GM19328 (cell line): ENCODE measurements at regions not wholly inside any gene's neighbourhood (a gene's known extent, or its start where the extent isn't known, plus 50 kb on each side); places are given as distances from the start of the nearest gene placed in this dataset.

Experiments used
- ATAC-seq: cut with Tn5 transposase; IDR thresholded peaks from one replicate; pipeline ENCODE4 v1.9.1; 2021; ENCODE audit warnings: mild to moderate bottlenecking, moderate library complexity; ENCODE audit not compliant: unreplicated experiment

GRCh38 chr10:117669122-117669521, 126.6 kb downstream of the EMX2 start:
- no peak for ATAC-seq

DNA sequence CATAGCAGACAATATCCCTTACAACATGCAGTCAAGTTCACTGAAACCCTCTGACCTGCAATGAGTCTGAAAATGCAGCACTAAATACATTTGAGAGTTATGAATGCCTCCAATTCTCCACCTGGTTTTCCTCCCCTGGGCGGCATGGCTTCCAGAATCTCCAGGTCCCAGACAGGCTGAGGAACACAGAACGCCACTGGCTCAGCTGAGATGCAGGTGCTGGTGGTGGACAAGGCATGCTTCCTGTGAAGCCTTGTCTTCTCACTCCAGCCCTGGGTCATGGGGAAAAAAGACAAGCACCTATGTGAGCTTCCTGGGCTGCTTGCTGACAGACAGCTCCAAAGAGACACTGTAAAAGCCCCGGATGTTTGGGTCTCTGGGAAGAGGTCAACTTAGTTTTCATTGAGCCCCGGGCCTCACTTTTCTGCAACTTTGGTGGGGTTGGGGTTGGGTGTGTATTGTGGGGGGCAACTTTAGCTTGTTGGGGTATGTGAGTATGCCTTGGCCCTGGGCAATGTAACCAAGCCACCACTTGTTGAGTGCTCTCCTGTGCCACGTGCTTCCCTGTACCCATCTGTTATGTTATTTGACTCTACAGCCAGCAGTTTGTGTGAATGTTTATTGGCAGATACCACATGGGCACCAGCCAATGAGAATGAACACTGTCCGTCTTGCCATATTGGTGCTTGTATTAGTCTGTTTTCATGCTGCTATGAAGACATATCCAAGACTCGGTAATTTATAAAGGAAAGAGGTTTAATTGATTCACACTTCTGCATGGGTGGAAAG, 127.8 kb downstream of the EMX2 start:
- ATAC-seq, result no peak

DNA sequence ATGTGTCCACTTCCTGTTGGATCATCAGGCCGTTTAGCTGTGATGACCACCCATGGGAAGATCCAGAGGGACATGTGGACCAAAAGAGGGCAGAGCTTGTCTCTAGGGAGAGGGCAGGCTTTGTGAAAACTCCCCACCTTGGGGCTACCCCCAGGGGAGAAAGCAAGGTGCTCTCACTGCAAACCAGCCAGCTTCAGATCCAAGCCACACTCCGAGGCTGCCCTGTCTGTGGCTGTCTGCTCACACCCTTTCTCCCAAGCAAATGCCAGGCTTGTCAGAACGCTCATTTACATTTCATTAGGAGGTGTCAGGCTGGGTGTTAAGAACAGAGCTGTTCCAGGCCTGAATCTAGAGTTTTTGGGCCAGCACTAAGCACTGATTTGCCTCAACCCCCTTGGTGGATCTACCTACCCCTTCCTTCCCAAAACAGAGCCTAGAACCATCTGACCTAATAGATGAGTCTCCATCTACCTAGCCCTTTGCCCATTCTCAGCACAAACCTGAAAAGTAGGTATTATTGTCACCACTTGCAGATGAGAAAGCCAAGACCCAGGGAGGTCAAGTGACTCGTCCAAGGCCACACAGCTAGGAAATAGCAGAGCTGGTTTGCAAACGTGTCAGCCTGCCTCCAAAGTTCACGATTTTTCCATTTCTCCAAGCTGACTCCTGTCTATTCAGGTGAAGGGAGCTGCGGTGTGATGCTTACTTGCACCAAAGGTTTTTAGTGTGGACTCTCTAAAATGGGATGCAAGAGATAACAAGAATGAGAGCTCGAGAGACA, 130.9 kb downstream of the EMX2 start:
- no peak for ATAC-seq

DNA sequence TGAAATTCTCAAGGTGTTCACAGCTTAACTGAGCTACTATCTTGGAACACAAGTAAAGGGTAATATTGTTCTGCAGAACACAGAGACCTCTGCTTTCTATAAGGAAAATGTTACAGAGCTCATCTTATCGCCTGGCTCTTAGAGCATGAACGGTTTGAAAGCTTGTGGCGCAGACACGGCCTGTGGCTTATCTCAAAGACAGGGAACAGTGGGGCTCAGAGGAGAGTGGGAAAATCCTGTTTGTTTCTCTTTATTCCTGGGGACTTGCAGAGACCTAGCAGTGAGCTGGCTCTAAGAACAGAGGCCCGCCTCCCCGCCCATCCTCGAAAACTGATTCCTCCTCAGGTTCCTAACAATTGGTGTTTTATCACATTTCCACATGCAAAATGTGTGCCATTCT, 131.7 kb downstream of the EMX2 start:
- ATAC-seq, result no peak

- ATAC-seq, result no peak
Observed at GRCh38 chr10:117674646-117675045, 132.1 kb downstream of the EMX2 start.

DNA sequence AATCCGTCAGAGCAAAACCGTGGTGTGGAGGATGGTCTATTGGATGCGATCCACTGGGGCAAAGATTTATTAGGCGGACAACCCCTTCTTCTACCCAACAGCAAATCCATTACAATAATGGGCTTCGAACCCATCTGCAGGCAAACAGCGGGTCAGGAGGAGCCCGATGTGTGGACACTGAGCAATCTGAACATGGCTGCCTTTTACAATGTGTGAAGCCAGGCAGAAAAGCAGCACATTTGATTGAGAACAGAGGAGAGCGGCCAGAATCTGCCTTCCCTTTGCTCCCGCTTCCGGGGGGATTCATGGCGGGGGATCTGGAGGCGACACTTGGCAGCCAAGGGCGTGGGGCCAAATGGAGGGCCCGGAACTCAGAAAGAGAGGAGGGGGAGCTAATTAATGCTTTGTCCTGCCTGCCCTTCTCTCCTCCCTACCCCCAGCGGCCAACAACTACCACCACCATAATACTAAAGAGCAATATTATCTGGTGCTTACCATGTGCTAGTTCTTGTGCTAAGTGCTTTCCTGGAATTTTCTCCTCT, 133.0 kb downstream of the EMX2 start:
- ATAC-seq, result no peak

- no peak for ATAC-seq
Observed at GRCh38 chr10:117677239-117677638, 134.7 kb downstream of the EMX2 start.

DNA sequence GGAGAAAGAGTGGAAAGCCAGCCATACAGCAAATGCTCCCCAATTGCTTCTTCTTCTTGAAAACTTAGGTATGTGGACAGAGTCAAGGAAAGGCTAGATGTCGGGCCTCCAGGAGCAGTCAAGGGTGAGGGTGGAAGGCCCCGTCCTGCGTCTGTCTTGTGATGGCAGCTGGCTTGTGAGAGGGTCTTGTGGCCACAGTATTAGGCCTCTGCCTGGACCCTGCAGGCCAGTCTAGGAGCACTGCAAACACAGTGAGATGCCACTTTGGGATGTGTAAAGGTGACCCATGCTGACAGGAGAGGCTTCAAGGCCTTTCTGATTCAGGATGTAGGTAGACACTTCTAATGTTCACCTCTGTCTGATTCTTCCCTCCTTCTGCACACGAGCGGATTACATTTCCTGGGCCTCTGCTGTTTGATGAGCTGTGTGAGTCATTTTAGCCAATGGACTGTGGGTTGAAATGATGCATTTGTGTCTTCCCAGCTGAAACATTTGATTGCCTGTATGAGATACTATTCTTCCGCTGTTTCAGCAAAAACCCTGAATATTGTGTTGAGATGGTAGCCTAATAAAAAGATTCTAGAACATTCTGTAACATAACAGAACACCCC, 135.4 kb downstream of the EMX2 start:
- ATAC-seq, result no peak

DNA sequence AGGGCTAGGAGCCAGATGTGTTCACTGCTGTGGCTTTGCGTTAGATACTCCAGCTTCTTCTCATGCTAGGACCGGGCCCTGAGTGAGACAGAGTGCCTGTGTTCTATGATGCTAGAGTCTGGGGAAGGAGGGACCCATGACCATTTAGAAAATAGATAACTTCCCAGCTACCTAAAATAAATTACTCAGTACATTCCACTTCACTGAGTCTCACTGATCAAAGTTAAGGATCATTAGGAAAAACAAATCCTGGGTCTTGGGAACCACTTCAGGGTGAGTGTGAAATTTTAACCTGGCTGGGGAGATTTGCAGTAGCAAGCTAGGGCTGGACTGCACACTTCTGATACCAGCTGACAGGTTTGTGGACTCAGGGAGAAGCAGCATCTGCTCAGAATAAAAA, 138.1 kb downstream of the EMX2 start:
- ATAC-seq, result no peak

DNA sequence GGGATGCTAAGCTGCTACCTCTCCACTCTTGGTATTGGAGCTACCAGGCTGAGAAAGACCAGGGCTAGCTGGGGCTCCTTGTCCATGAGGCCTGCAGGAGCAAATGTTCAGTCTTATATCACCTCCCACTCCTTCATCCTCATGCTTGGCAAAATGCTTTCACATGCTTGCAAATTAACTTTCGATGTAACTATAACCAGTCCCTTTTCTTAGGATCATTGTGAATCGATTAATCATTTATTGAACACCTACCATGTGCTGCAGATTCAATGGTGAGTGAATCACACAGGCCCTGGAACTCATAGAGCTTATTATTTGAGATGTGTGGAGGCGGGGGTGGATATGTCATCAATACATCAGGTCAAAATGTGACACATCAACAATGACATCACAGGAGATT, 138.6 kb downstream of the EMX2 start:
- ATAC-seq, result no peak

DNA sequence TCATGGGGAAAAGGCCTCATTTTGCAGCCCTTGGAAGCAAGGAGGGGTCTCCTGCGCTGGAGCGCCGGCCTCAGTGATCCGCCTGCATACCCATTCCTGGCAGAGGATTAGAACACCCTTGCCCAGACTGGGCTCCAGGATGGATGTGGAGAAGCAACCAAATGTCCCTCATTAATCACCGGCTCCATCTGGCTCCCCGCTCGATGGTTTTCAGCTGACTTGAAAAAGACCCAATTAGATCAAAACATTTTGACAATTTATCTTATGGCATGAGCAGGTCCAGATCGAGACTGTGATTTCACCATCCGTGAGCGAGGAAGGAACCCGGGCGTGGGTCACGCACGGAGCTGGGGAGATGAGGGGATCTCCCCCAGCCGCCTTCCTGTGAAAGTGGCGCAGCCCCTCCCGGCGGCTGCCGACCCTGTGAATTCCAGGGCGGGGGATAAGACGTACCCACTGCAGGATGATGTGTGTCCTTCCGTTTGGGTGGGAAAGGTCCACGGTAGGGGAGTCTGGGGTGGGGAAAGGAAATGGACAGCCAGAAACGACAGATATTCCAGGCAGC, 141.6 kb downstream of the EMX2 start:
- no peak for ATAC-seq

GRCh38 chr10:117684672-117685211, 142.2 kb downstream of the EMX2 start:
- no peak for ATAC-seq

DNA sequence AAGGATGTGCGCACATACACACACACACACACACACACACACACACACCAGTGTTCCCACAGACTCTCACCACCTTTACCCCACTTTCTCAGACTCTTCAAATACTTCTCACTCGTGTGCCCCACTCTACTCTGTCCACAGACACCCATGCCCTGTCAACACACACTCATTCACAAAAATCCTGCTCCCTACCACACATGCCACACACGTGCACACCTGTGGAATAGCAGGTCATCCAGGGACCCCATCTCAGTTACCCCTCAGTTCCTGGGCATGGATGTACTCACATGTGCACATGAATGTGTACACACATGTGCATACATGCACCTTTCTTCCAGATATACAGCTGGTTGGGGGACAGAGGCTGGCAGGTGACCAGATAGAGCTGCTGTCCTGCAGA, 142.9 kb downstream of the EMX2 start:
- no peak for ATAC-seq

DNA sequence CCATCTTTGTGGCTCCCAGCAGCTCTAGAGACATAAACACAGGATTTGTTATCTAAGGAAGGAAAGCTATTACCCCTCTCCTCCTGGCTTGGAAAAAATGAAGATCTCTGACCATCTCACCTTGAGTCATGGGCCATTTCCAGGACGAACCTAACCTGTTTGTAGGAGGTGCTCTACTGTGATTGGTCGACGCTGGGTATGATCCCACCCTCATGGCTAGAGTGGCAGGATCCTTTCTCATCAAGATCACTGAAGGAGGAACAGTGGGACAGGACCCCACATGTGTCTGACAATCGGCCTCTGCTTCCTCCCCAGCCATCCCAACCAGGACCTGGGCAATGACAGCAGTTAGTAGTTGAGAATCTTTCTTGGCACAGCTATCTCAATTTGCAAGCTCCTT, 144.1 kb downstream of the EMX2 start:
- no peak for ATAC-seq

GRCh38 chr10:117688358-117688757, 145.8 kb downstream of the EMX2 start:
- no peak for ATAC-seq

DNA sequence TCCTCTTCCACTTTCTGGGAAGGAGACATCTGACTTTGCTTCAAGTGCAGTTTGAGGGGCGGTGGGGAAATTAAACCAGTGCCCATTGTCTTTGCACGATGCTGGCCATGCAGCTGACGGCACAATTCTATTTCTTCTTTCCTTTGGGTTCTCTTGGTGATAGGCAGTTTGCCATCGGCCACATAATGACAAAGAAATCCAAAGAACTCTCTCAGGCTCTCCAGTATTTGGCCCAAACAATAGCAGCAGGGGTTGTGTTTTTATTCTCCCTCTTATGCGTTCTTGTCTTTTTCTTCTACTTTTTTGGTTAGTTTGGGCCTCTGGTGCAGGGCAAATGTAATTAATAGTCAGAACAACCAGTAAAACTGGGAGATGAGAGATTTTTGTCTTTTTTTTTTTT, 147.0 kb downstream of the EMX2 start:
- no peak for ATAC-seq

DNA sequence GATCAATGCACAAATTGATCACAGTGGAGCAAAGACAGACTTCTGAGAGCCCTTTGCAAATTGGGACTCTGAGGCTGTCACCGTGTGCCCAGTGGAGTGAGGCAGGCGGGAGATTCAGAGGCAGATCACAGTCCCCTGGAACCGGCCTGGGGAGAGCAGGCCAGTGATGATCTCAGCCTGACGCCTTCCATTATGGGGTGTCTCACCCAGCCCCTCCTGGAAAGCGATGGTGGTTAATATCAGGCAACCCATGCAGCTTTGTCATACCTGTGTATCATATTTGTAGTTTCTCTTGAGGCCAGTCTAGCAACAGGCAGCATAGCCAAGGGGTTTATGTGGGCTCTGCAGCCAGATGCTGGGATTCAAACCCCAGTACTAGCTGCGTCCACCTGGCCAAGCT, 147.8 kb downstream of the EMX2 start:
- no peak for ATAC-seq

DNA sequence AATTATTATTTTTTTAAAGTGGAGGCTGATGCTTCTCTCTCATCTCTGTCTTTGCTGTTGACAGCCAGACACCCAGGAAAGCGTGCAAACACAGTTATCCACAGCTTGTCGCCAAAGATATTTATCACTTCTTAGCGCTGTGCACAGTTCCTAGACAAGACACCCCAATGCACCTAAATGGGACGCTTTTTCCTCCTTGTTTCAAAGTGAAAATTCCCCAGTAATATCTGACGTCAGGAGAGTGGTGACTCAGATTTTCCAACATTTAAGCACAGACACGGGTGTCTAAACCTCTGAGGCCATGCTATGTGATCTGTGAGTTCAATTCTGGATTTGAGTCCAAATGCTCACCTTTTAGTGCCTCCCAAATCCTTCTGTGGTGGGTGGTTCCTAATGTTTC, 151.6 kb downstream of the EMX2 start:
- ATAC-seq, result no peak

- no peak for ATAC-seq
Observed at GRCh38 chr10:117697402-117697801, 154.9 kb downstream of the EMX2 start.

DNA sequence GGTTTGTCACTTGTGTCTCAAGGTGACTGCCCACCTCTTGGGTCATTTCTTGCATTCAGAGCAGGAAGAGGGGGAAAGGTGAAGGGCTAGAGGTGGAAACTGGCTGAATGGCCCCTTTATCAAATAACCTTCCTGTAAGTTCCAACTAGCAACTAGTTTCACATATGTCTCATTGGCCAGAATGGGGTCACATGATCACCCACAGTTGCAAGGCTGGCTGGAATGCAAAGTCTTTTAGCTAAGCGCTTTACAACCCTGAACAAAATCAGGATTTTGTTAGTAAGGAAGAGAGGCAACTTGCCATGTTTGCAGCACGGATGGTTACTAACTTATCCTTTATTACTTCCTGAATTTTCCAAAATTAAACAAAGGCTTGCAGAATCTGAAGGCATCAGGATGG, 156.3 kb downstream of the EMX2 start:
- no peak for ATAC-seq

- ATAC-seq, result no peak
Observed at GRCh38 chr10:117699436-117700075, 157.0 kb downstream of the EMX2 start.
